Kidney (tissue), 13 donors: ENCODE measurements at regions not wholly inside any gene's neighbourhood (a gene's known extent, or its start where the extent isn't known, plus 50 kb on each side); places are given as distances from the start of the nearest gene placed in this dataset.

Experiments
- DNase-seq, 5 donors: peaks; one replicate each; pipeline ENCODE4 v3.0.0-alpha.2; 2013 to 2020
- FAIRE-seq: peaks from 2 replicates; lab custom pipeline; 2012; peaks lifted over from hg19 to GRCh38; lab: Jason Lieb, UNC
- H3K27ac ChIP-seq, 2 donors: one replicate each; pipeline ENCODE4 v1.7.0; 2013; ENCODE audit warnings: low read depth in 2 of 2, low read length in 2 of 2, inconsistent platforms in 1 of 2
- H3K27me3 ChIP-seq: one replicate; pipeline ENCODE4 v1.7.1; 2013; ENCODE audit warnings: low read length, inconsistent platforms; ENCODE audit not compliant: control insufficient read depth, insufficient read depth
- H3K36me3 ChIP-seq, 3 donors: one replicate each; pipeline versions ENCODE4 v1.7.0 to v1.7.1; 2013; ENCODE audit warnings: low read length in 3 of 3, control low read depth in 1 of 3, inconsistent platforms in 1 of 3; ENCODE audit not compliant: insufficient read depth in 3 of 3, control insufficient read depth in 2 of 3
- H3K4me1 ChIP-seq, 3 donors: one replicate each; pipeline versions ENCODE4 v1.7.0 to v1.7.1; 2013; ENCODE audit warnings: low read length in 3 of 3, inconsistent platforms in 1 of 3, low read depth in 1 of 3; ENCODE audit not compliant: control insufficient read depth in 2 of 3, insufficient read depth in 2 of 3
- H3K4me3 ChIP-seq, 3 donors: one replicate each; pipeline versions ENCODE4 v1.7.0 to v1.8.1; 2013; ENCODE audit warnings: low read length in 3 of 3, control low read depth in 1 of 3, inconsistent platforms in 1 of 3
- H3K9ac ChIP-seq, 3 donors: one replicate each; pipeline versions ENCODE4 v1.7.0 to v1.7.1; 2013; ENCODE audit warnings: low read length in 3 of 3, control low read depth in 1 of 3, inconsistent platforms in 1 of 3
- H3K9me3 ChIP-seq, 3 donors: one replicate each; pipeline versions ENCODE4 v1.7.0 to v1.7.1; 2013; ENCODE audit warnings: low read length in 3 of 3, control low read depth in 1 of 3, inconsistent platforms in 1 of 3; ENCODE audit not compliant: control insufficient read depth in 2 of 3, insufficient read depth in 1 of 3
- intact Hi-C: fragments of 100-400 bp; cut with DNase I; formaldehyde crosslinking; loops from one replicate; pipeline ENCODE4 v1.11.1; 2022
- TF ChIP-seq, protein P1 (sequence below): IDR thresholded peaks from 3 replicates; pipeline ENCODE4 v1.5.1; 2012; ENCODE audit warnings: mild to moderate bottlenecking, moderate library complexity, borderline replicate concordance; ENCODE audit not compliant: insufficient read depth; ENCODE audit errors: extremely low read depth
- donor health status: control.
- donor health status: control.
- donor health status: control.
- donor health status: control.
- donor health status: control.
- donor health status: DM: yes; HTN: yes; CAD: no.
- donor health status: Normal renal cell carcinoma (clear cell type).

GRCh38 chr11:26143566-26144290 is 188.2 kb upstream of the ANO3 start:
- Histone ChIP-seq H3K9ac (no peak overlapping the region), H3K27ac (no peak overlapping the region), H3K9me3 (no peaks in the 10 kb centered on the region), H3K4me3 (no peak overlapping the region), H3K36me3 (no peaks in the 10 kb centered on the region), H3K4me1 (no peaks in the 10 kb centered on the region), H3K27me3 (no peaks in the 10 kb centered on the region)
- intact Hi-C loops: no loop called here
- FAIRE-seq (no peak), DNase-seq (no peak)
- TF ChIP-seq, protein P1, sequence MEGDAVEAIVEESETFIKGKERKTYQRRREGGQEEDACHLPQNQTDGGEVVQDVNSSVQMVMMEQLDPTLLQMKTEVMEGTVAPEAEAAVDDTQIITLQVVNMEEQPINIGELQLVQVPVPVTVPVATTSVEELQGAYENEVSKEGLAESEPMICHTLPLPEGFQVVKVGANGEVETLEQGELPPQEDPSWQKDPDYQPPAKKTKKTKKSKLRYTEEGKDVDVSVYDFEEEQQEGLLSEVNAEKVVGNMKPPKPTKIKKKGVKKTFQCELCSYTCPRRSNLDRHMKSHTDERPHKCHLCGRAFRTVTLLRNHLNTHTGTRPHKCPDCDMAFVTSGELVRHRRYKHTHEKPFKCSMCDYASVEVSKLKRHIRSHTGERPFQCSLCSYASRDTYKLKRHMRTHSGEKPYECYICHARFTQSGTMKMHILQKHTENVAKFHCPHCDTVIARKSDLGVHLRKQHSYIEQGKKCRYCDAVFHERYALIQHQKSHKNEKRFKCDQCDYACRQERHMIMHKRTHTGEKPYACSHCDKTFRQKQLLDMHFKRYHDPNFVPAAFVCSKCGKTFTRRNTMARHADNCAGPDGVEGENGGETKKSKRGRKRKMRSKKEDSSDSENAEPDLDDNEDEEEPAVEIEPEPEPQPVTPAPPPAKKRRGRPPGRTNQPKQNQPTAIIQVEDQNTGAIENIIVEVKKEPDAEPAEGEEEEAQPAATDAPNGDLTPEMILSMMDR: no peak

DNA sequence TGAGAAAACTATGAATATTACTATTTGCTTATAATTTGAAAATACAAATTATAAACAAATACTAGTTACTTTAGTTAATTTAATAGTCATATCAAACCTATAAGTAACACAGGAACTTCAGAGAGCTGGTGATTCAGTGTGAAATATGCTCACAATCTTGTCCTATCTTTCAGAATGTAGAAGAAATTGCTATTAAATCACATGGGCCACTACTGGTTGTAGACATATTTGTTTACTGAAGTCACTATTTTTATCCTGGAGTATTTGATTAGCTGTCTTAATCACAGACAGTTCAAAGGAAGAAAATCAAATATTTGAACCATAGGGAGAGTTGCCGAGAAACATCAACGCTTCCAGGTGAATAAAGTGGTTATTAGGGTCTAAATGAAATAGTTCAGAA is 187.6 kb upstream of the ANO3 start:
- TF ChIP-seq, protein P1: no peak
- Histone ChIP-seq H3K36me3 (no peaks in the 10 kb centered on the region), H3K27ac (no peak overlapping the region), H3K9me3 (no peaks in the 10 kb centered on the region), H3K9ac (no peak overlapping the region), H3K4me3 (no peak overlapping the region), H3K27me3 (no peaks in the 10 kb centered on the region), H3K4me1 (no peaks in the 10 kb centered on the region)
- intact Hi-C loops: no loop called here
- FAIRE-seq (no peak), DNase-seq (no peak)

GRCh38 chr11:26144911-26145310 is 187.0 kb upstream of the ANO3 start:
- TF ChIP-seq, protein P1: no peak
- FAIRE-seq: no peak
- no peak overlapping the region for H3K27ac ChIP-seq
- H3K36me3 ChIP-seq: no peaks in the 10 kb centered on the region
- no peak overlapping the region for H3K4me3 ChIP-seq
- no peaks in the 10 kb centered on the region for H3K27me3 ChIP-seq
- H3K9ac ChIP-seq: no peak overlapping the region
- no peaks in the 10 kb centered on the region for H3K4me1 ChIP-seq
- intact Hi-C loops: no loop called here
- DNase-seq: no peak
- H3K9me3 ChIP-seq: no peaks in the 10 kb centered on the region
